HG03064 (cell line): ENCODE measurements at regions not wholly inside any gene's neighbourhood (a gene's known extent, or its start where the extent isn't known, plus 50 kb on each side); places are given as distances from the start of the nearest gene placed in this dataset.

ENCODE experiments used
- ATAC-seq: cut with Tn5 transposase; IDR thresholded peaks from one replicate; pipeline ENCODE4 v1.9.1; 2021; ENCODE audit warnings: low read depth; ENCODE audit not compliant: unreplicated experiment

- peak; percentile 83 for ATAC-seq
Measured at GRCh38 chr4:146029939-146030710, 91.5 kb upstream of the ZNF827 start.

DNA sequence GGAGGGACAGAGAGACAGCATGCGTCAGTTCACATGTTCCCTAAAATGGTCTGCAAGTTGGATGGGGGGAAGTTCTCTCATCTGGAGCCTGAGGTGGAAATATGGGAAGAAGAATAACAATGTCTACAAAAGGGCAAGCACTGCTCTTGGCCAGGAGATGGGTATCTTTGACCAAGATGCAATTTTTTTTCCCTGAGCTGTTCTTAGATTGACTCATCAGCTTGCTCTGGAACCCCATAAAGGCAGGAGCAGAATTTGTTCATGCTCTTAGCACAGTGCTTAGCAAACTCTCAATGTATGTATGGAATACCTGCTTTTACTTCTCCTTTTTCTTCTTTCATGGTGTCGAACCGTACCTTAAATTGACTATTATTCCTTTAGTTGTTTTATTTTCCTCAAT is 90.5 kb upstream of the ZNF827 start:
- ATAC-seq, result peak; percentile 45

GRCh38 chr4:146027761-146028160 is 89.1 kb upstream of the ZNF827 start:
- no peak for ATAC-seq

GRCh38 chr4:146023334-146023967 is 84.8 kb upstream of the ZNF827 start:
- ATAC-seq, result peak; percentile 91

GRCh38 chr4:146022541-146022940 is 83.9 kb upstream of the ZNF827 start:
- no peak for ATAC-seq

- no peak for ATAC-seq
Measured at GRCh38 chr4:146018247-146018646, 79.6 kb upstream of the ZNF827 start.

GRCh38 chr4:146004730-146005129 is 66.1 kb upstream of the ZNF827 start:
- no peak for ATAC-seq

DNA sequence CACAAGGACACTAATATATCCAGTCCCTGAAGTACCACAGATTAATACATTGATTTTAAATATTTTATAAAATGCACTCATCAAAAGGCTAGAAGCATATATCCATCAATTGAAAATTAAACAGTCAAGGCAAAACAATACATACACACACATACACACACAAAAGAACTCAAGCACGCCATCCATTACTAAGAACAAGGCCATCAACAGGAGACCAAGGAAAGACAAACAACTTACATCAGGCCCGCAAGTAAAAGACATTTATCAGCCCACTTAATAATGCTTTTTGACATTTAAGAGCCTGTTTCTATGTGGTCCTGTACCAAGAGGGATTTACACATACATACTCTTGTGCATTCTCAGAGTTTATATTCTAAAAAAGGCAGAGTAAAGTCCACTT is 50.0 kb upstream of the ZNF827 start:
- ATAC-seq, result no peak
